HG02870 (cell line): ENCODE measurements at regions not wholly inside any gene's neighbourhood (a gene's known extent, or its start where the extent isn't known, plus 50 kb on each side); places are given as distances from the start of the nearest gene placed in this dataset.

Experiments used
- ATAC-seq: cut with Tn5 transposase; IDR thresholded peaks from one replicate; pipeline ENCODE4 v1.9.1; 2021; ENCODE audit warnings: mild to moderate bottlenecking, moderate library complexity; ENCODE audit not compliant: unreplicated experiment

- no peak for ATAC-seq
Measured at GRCh38 chr4:155616117-155616516, 50.5 kb upstream of the GUCY1A1 start.

DNA sequence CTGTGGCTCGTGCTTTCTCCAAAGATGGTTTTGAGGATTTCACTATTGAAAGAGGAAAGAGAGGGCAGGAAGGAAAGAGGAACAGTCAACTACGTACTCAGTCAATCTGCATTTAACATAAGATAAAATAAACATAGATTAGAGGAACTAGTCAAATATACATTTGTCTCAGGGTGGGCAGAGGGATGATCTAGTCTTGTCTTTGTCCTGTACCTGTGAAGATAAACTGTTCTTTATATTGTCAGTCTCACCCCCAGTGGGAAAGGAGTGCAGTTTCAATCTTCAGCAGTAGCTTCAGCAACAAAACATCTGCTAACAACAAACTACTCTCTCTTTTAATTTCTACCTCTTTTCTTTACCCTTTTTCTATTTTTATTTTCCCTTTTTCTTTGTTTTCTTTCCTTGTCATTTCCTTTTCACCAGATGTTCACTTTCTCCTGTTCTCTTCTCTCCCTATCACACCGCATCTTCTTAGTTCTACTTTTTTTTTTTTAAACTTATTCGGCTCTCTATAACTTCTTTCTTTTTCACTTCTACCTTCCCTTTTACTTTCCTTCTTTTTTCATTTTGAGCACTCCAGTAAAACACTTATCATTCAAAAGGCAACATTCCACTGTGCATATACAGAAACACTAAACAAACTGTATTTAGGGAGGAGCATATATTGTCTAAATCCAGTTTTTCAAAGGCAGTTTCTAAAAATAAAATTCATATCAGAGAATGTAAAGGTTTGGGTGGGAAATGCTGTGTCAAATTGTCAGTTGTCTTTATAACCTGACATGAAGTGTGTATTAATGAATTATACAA lies 51.4 kb upstream of the GUCY1A1 start:
- ATAC-seq = no peak

DNA sequence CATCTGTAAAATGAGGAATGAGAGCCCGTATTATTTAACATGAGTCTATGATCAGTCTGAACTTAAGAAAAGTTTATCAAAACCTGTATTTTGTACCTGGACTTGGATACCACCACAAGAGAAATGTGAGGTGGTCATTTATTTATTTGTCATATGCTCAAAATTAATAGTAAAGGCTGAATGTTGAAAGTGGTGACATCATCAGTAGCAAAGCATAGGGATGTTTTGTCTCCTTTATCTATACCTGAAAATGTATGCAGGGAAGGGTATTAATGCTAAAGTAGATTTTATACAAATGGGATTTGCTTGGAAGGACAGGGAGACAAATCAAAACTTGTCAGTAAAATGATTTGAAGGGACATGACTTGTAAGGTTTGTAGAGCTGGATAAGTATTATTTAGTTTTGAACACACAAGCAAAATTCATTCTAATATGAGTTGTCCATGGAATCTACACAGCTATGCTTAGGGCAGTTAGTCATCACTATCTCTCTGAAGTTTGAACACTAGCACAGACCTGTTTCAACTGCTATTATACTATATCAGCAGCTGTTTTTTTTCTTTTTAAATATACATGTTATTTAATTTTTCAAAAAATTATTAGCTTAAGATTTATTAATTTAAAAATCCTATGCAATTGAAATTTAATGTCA lies 52.4 kb upstream of the GUCY1A1 start:
- ATAC-seq = no peak

DNA sequence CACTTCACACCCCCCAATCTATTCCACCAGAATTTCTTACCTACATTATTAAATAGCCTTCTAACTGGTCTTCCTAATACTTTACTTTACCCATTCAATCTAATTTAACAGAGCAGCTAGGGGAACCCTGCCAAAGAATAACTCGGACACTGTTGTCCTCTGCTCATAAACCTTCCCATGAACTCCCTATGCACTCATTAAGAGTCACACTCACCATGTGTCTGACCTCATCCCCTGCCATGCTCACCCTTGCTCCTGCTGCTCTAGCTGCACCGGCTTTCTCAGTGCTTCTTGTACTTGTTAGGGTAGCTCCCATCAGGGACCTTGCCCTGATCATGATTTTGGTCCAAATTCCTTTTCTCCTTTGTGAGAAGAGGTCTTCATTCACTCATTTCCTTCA lies 54.6 kb upstream of the GUCY1A1 start:
- no peak for ATAC-seq

GRCh38 chr4:155611501-155611900 lies 55.1 kb upstream of the GUCY1A1 start:
- ATAC-seq = no peak

DNA sequence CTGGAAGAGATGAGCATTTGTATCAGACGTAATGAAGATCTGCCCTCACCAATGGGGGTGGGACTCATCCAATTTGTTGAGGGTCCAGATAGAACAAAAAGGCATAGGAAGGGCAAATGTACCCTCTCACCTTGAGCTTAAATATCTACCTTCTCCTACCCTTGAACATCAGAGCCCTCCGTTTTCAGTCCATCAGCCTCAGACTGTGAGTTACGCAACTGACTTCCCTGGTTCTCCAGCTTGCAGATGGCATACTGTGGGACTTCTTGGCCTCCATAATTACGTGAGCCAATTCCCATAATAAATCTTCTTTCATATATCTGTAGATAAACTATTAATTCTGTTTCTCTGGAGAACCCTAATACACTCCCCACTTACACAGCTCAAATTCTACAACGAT lies 56.5 kb upstream of the GUCY1A1 start:
- ATAC-seq = no peak

- ATAC-seq = peak; percentile 84
Measured at GRCh38 chr4:155609455-155610059, 57.1 kb upstream of the GUCY1A1 start.

- ATAC-seq = no peak
Measured at GRCh38 chr4:155608225-155608885, 58.3 kb upstream of the GUCY1A1 start.

- no peak for ATAC-seq
Measured at GRCh38 chr4:155607481-155607880, 59.2 kb upstream of the GUCY1A1 start.

- no peak for ATAC-seq
Measured at GRCh38 chr4:155604718-155605626, 61.7 kb upstream of the GUCY1A1 start.

DNA sequence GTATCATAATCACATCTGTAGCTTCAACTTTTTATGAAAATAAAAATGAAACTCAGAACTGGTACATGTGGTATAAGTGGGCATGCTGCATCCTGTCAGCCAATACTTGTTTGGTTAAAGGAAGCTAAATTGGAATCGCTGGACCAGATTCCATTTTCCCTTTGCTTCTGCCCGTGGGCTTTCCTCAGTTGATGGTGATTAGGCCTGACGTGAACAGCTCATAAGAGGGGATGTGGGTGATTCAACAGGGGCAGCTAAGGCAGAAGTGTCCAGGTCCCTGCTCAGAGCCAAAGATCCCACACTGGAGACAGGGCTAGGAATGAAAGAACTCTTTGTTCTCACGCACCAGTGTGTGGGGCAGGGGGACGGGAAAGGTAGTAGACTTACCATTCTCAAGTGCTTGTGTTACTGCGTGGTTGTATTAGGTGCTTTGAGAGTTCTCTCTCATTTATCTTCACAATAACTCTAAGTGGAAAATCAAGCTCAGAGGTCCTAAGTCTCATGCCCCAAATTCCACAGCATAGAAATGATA lies 63.2 kb upstream of the GUCY1A1 start:
- ATAC-seq = no peak

GRCh38 chr4:155602351-155603140 lies 64.1 kb upstream of the GUCY1A1 start:
- no peak for ATAC-seq

GRCh38 chr4:155600244-155600643 lies 66.4 kb upstream of the GUCY1A1 start:
- no peak for ATAC-seq

- ATAC-seq = no peak
Measured at GRCh38 chr4:155599596-155599995, 67.1 kb upstream of the GUCY1A1 start.

DNA sequence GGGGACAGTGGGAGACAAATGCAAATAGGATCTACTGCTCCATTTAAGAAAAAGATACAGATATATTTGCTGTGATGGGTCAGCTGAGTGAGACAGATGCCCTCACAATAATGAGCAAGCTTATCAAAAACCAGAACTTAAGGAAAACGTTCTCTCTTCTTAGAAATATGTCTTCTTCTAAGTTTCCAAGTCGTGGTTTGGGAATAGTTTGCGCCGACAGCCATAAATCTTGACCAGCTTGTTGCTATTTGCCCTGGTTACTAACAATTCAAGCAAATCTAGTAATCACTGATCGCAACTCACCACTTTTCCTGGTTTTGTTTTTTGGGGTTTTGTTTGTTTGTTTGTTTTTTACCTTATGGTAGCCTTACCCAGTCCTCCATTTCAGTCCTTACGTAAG lies 67.6 kb upstream of the GUCY1A1 start:
- ATAC-seq = no peak

DNA sequence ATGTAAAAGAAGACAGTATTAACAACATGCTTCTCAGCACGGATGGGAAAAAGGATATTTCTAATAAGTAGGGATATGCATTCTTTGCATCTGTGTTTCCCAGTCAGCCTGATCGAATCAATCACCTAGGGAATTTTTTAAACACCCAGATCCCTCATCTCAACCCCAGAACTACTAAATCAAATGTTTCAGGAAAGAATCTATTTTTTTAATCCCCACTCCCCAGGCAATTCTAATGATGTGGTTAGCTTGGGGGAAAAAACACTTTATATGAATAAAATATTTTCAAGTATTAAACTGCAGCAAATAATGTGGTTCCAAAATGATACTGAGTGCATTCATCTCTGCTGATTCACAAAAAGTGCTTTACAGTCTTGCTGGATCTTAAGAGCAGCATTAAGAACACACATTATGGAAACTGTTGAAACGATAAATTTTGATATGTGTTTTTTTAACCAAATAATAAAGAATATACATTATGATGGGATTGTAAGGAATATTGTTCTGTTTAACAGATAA lies 68.7 kb upstream of the GUCY1A1 start:
- no peak for ATAC-seq

GRCh38 chr4:155597281-155597680 lies 69.4 kb upstream of the GUCY1A1 start:
- no peak for ATAC-seq

- no peak for ATAC-seq
Measured at GRCh38 chr4:155593793-155594192, 72.9 kb upstream of the GUCY1A1 start.

DNA sequence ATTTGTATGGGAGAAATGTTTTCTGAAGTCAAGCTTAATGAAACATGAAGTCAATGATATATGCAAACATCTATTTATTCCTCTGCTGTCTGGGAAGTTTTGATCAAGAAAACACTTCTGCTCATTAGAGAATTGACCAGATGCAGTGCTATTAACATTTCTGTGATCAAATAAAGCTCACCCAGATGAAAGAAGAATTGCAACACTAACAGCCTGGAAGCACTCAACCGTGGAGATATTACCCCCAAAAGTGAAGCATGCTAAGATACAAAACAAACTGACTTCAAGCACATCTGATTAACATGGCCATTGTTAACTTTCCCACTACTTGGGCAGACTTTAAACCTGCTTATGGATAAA lies 73.7 kb upstream of the GUCY1A1 start:
- no peak for ATAC-seq
